Smooth muscle cell (in vitro differentiated cells): ENCODE measurements at regions not wholly inside any gene's neighbourhood (a gene's known extent, or its start where the extent isn't known, plus 50 kb on each side); places are given as distances from the start of the nearest gene placed in this dataset.

Experiments used
- DNase-seq: peaks from one replicate; lab custom pipeline; 2025; ENCODE audit not compliant: unreplicated experiment; lab: John Stamatoyannopoulos, UW
- H2AFZ ChIP-seq: fragments of 200-600 bp; sonication (generic); 2 replicates; pipeline ENCODE4 v1.6.0; 2016; ENCODE audit warnings: antibody characterized with exemption, low read depth, mild to moderate bottlenecking
- H3F3A ChIP-seq: fragments of 200-600 bp; sonication (generic); 2 replicates; pipeline ENCODE4 v1.6.0; 2017; ENCODE audit warnings: antibody characterized with exemption, low read depth
- H3K27ac ChIP-seq: fragments of 200-600 bp; sonication (generic); 2 replicates; pipeline ENCODE4 v1.5.1; 2016; ENCODE audit warnings: low read depth, mild to moderate bottlenecking
- H3K27me3 ChIP-seq: fragments of 200-600 bp; sonication (generic); 2 replicates; pipeline ENCODE4 v1.6.1; 2016; ENCODE audit warnings: low read depth, mild to moderate bottlenecking
- H3K36me3 ChIP-seq: fragments of 200-600 bp; sonication (generic); 2 replicates; pipeline ENCODE4 v1.5.1; 2016; ENCODE audit warnings: low read depth
- H3K4me1 ChIP-seq: fragments of 200-600 bp; sonication (generic); 2 replicates; pipeline ENCODE4 v1.5.1; 2016; ENCODE audit warnings: low read depth
- H3K4me2 ChIP-seq: fragments of 200-600 bp; sonication (generic); 2 replicates; pipeline ENCODE4 v1.6.0; 2016; ENCODE audit warnings: mild to moderate bottlenecking
- H3K4me3 ChIP-seq: fragments of 200-600 bp; sonication (generic); 2 replicates; pipeline ENCODE4 v1.5.1; 2016; ENCODE audit warnings: mild to moderate bottlenecking
- H3K79me2 ChIP-seq: fragments of 200-600 bp; sonication (generic); 2 replicates; pipeline ENCODE4 v1.6.0; 2016; ENCODE audit warnings: low read depth, mild to moderate bottlenecking
- H3K9ac ChIP-seq: fragments of 200-600 bp; sonication (generic); 2 replicates; pipeline ENCODE4 v1.6.0; 2016; ENCODE audit warnings: low read depth
- H3K9me3 ChIP-seq: fragments of 200-600 bp; sonication (generic); replicated peaks from 2 replicates; pipeline ENCODE4 v1.5.1; 2016; ENCODE audit warnings: low read depth
- H4K20me1 ChIP-seq: fragments of 200-600 bp; sonication (generic); 2 replicates; pipeline ENCODE4 v1.6.0; 2016; ENCODE audit warnings: low read depth
- CTCF ChIP-seq: fragments of 200-600 bp; sonication (generic); IDR thresholded peaks from 2 replicates; pipeline ENCODE4 v1.5.1; 2017; ENCODE audit warnings: borderline replicate concordance, mild to moderate bottlenecking, antibody characterized with exemption; ENCODE audit not compliant: insufficient read depth, poor library complexity, severe bottlenecking
- WGBS: methylation state at CpG from one replicate; pipeline ENCODE4 v1.1.7; 2016; ENCODE audit warnings: low lambda C conversion rate; 5-methylcytosine and 5-hydroxymethylcytosine counted together

GRCh38 chr2:9074930-9075329 is 71.4 kb upstream of the MBOAT2 start:
- no peak overlapping the region for H2AFZ ChIP-seq
- no peak overlapping the region for H3K4me3 ChIP-seq
- no peaks in the 10 kb centered on the region for H3K9me3 ChIP-seq
- no peak overlapping the region for H3K27ac ChIP-seq
- no peak overlapping the region for H3K4me2 ChIP-seq
- H3K79me2 ChIP-seq: no peaks in the 10 kb centered on the region
- DNase-seq: no peak
- no peak overlapping the region for H3K9ac ChIP-seq
- H3K27me3 ChIP-seq: no peaks in the 10 kb centered on the region
- no peaks in the 10 kb centered on the region for H3K36me3 ChIP-seq
- no peaks in the 10 kb centered on the region for H3K4me1 ChIP-seq
- 69% methylated on average over 6 of the region's 6 CpGs for WGBS
- no peaks in the 10 kb centered on the region for H4K20me1 ChIP-seq
- TF ChIP-seq CTCF: no peak
- peaks cover 10% of the 10 kb centered on the region for H3F3A ChIP-seq

GRCh38 chr2:9071584-9072124 is 68.2 kb upstream of the MBOAT2 start:
- 94% methylated on average over 6 of the region's 6 CpGs for WGBS
- Histone ChIP-seq H3K4me2 (no peak overlapping the region), H3K27me3 (no peaks in the 10 kb centered on the region), H3K9ac (no peak overlapping the region), H3K9me3 (peaks cover 2% of the 10 kb centered on the region), H2AFZ (no peak overlapping the region), H4K20me1 (no peaks in the 10 kb centered on the region), H3K79me2 (no peaks in the 10 kb centered on the region), H3K4me1 (no peaks in the 10 kb centered on the region), H3F3A (peaks cover 9% of the 10 kb centered on the region), H3K4me3 (no peak overlapping the region), H3K36me3 (no peaks in the 10 kb centered on the region), H3K27ac (peak overlapping the region; percentile 79)
- TF ChIP-seq CTCF: no peak
- DNase-seq: no peak

- WGBS: 42% methylated on average over 5 of the region's 5 CpGs
- no peak overlapping the region for H2AFZ ChIP-seq
- H3K27me3 ChIP-seq: no peaks in the 10 kb centered on the region
- H3K36me3 ChIP-seq: no peaks in the 10 kb centered on the region
- H3K4me3 ChIP-seq: no peak overlapping the region
- H3K27ac ChIP-seq: peak overlapping the region; percentile 79
- peak overlapping the region; percentile 36 for H3K9ac ChIP-seq
- H3K79me2 ChIP-seq: no peaks in the 10 kb centered on the region
- no peak for DNase-seq
- H3K4me1 ChIP-seq: no peaks in the 10 kb centered on the region
- H3K9me3 ChIP-seq: peaks cover 8% of the 10 kb centered on the region
- TF ChIP-seq CTCF: no peak
- H3F3A ChIP-seq: peaks cover 3% of the 10 kb centered on the region
- no peaks in the 10 kb centered on the region for H4K20me1 ChIP-seq
- no peak overlapping the region for H3K4me2 ChIP-seq
Measured at GRCh38 chr2:9071032-9071431, 67.5 kb upstream of the MBOAT2 start.

GRCh38 chr2:9069543-9069942 is 66.1 kb upstream of the MBOAT2 start:
- H3K27ac ChIP-seq: no peak overlapping the region
- no peaks in the 10 kb centered on the region for H3K27me3 ChIP-seq
- WGBS: 90% methylated on average over 2 of the region's 2 CpGs

More at GRCh38 chr2:9069543-9069942, 66.1 kb upstream of the MBOAT2 start:
- H3K4me3 ChIP-seq: no peak overlapping the region
- H3K9ac ChIP-seq: no peak overlapping the region
- H3K4me2 ChIP-seq: no peak overlapping the region
- H4K20me1 ChIP-seq: no peaks in the 10 kb centered on the region
- no peaks in the 10 kb centered on the region for H3K79me2 ChIP-seq
- H3K36me3 ChIP-seq: no peaks in the 10 kb centered on the region
- no peak for DNase-seq
- H3F3A ChIP-seq: no peaks in the 10 kb centered on the region
- no peaks in the 10 kb centered on the region for H3K4me1 ChIP-seq
- no peak for TF ChIP-seq CTCF
- peaks cover 10% of the 10 kb centered on the region for H3K9me3 ChIP-seq
- no peak overlapping the region for H2AFZ ChIP-seq
